C4-2B (cell line): ENCODE measurements at regions not wholly inside any gene's neighbourhood (a gene's known extent, or its start where the extent isn't known, plus 50 kb on each side); places are given as distances from the start of the nearest gene placed in this dataset.

Experiments used
- CTCF ChIP-seq: fragments of 450-650 bp; conservative IDR thresholded peaks from 2 replicates; pipeline ENCODE4 v1.5.1; 2017; ENCODE audit warnings: mild to moderate bottlenecking
- ZFX ChIP-seq: fragments of 450-650 bp; IDR thresholded peaks from 2 replicates; pipeline ENCODE4 v1.6.1; 2017

GRCh38 chr2:48132271-48132625 is 182.2 kb upstream of the FOXN2 start:
- TF ChIP-seq CTCF (no peak), ZFX (no peak)
